ENCODE measurements at regions not wholly inside any gene's neighbourhood (a gene's known extent, or its start where the extent isn't known, plus 50 kb on each side); places are given as distances from the start of the nearest gene placed in this dataset.
"Not testable (repeated sequence)": the region's sequence is repeated elsewhere in the genome, so short reads cannot be mapped to it uniquely, and the experiment has no call there.

DNA sequence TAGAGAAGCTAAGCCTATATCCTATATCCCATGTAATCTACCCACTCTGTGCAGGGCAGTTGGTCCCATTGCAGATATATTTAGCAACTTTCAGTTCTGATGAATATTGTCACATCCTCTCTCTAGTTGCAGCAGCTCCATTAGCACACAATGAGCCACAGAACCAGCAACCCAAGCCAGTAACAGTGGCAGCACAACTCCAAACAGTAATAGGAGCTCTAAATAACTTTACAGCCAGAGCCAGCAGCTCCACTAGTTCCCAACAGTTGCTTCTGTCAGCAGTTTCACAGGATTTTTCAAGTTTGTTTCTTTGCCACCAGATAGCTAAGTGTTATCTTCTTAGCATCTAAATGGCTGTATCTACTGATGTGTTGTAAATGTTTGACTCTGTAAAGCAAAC is 490.8 kb downstream of the HTR1B start:
- DNase-seq (ENCODE audit: low spot score) = no peak

DNA sequence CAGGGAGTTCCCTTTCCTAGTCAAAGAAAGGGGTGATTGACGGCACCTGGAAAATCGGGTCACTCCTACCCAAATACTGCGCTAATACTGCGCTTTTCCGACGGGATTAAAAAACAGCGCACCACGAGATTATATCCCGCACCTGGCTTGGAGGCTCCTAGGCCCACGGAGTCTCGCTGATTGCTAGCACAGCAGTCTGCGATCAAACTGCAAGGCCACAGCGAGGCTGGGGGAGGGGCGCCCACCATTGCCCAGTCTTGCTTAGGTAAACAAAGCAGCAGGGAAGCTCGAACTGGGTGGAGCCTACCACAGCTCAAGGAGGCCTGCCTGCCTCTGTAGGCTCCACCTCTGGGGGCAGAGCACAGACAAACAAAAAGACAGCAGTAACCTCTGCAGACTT is 504.1 kb downstream of the HTR1B start:
- not testable (repeated sequence) for DNase-seq (ENCODE audit: low spot score)

- DNase-seq (ENCODE audit: low spot score) = no peak
Measured at GRCh38 chr6:76942203-76942966, 520.9 kb downstream of the HTR1B start.

GRCh38 chr6:76940191-76940590 is 523.1 kb downstream of the HTR1B start:
- DNase-seq (ENCODE audit: low spot score) = no peak

GRCh38 chr6:76914737-76915136 is 548.6 kb downstream of the HTR1B start:
- no peak for DNase-seq (ENCODE audit: low spot score)

- not testable (repeated sequence) for DNase-seq (ENCODE audit: low spot score)
Measured at GRCh38 chr6:76905541-76905940, 557.8 kb downstream of the HTR1B start.

- DNase-seq (ENCODE audit: low spot score) = no peak
Measured at GRCh38 chr6:76892542-76892941, 570.7 kb downstream of the HTR1B start.

- DNase-seq (ENCODE audit: low spot score) = no peak
Measured at GRCh38 chr6:76888351-76888750, 574.9 kb downstream of the HTR1B start.

DNA sequence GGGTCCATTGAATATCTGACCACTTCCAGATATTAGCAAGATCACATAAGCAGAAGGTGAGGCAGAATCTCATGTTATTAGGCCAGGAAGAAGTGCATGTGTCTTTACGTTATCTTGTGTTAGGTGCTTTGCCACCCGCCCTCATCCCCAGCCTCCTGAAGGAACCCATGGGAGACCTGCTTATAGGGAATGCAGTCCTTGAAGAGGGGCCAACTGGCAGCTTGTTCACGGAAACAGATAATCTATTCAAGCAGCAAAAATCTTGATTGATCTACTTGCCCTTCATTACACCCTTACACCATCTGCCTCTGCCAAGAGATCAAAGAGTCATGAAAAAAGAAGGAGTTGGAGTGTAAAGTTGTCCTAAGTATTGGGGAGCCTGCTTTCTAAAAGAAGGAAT is 576.4 kb downstream of the HTR1B start:
- no peak for DNase-seq (ENCODE audit: low spot score)

DNA sequence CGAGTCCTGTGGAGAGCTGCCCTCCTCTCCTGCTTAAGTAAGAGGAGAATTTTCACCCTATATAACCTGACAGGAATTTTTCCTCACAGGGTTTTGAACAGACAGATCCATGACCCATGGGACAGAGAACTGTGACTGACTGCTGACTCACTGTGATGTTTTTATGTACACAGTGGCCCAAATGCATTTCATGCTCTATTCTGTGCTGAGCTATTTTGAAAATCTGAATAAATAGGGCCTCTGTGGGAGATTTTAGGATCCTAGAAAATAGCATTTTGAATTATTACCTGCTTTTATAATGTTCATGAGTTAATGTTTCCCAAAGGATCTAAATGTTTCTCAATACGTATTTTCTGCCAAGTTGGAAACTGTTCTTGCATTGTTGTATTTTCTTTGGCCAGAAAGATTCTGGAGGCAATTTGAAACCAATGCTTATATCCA is 577.4 kb downstream of the HTR1B start:
- no peak for DNase-seq (ENCODE audit: low spot score)

DNA sequence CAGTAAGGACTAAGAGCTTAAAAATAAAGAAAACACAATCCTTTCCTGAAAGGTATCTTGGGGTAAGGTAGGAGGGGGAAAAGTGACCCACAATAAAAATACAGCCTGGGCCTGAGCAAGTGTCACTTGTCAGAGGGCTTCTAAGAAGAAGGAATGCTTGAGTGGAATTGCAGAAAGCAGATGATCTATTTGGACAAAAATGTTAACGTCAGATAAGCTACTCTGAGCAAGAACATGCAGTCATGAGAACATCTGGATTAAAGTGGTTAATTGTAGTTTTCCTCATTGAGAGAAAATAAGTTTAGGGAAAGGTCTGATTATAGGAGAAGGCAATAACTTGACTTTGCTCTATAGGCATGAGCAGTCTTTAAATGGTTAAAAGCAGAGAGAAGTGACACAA is 581.9 kb downstream of the HTR1B start:
- DNase-seq (ENCODE audit: low spot score) = no peak

GRCh38 chr6:76876922-76877553 is 586.3 kb downstream of the HTR1B start:
- DNase-seq (ENCODE audit: low spot score) = peak; percentile 82

DNA sequence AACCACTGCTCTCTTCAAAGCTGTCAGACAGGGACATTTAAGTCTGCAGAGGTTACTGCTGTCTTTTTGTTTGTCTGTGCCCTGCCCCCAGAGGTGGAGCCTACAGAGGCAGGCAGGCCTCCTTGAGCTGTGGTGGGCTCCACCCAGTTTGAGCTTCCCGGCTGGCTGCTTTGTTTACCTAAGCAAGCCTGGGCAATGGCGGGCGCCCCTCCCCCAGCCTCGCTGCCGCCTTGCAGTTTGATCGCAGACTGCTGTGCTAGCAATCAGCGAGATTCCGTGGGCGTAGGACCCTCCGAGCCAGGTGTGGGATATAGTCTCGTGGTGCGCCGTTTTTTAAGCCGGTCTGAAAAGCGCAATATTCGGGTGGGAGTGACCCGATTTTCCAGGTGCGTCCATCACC is 586.9 kb downstream of the HTR1B start:
- DNase-seq (ENCODE audit: low spot score) = not testable (repeated sequence)

DNA sequence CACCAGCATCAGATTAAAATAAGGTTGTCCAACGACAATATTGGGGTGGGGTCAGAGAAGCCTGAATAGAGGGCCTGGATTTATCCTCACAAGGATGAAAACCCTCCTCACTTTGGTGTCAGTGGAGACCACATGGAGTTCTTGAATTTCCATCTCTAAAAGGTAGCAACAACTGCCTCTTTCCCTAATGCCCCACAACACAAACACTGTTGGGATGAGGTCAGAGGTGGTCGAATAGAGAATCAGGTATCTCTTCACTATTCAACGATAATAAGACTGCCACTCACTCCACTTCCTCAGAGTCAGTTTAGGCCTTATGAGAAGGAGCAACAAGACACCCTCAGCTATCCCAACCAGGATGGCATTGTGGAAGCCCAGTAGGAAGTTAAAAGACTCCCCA is 596.1 kb downstream of the HTR1B start:
- DNase-seq (ENCODE audit: low spot score) = no peak

DNA sequence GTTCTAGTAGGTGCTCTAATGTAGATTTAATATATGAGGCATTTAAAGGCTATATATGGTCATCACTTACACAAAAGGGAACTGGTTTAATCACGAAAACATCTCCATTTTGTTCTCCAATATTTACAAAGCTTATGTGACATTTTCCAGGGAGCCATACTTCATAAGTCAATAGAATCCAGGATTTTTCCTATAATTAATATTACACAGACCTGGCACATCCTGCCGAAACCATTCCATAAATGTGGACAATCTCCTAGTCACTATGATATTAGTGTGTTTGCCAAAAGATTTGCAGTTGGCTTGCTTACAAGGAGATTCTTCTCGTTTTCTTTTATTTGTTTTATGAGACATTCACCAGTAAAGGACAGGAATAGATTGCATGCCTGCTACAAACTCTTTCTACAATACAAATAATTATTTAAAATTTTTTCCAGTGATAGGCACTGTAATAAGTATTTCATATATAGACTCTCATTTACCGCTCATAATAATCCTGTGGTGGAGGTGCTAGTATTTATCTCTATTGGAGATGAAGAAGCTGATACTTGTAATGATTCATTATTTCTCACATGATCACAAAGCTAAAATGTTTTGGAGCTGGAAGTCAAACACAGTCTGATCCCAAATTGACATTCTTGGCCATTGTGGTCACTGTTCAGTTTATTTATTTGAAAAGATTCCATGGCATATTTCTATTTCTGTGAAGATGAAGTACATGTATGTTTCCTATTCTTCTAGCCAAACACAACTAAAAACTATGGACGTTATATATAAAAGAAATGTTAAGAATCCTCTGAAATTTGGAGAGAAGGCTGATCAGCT is 597.0 kb downstream of the HTR1B start:
- DNase-seq (ENCODE audit: low spot score) = no peak

DNA sequence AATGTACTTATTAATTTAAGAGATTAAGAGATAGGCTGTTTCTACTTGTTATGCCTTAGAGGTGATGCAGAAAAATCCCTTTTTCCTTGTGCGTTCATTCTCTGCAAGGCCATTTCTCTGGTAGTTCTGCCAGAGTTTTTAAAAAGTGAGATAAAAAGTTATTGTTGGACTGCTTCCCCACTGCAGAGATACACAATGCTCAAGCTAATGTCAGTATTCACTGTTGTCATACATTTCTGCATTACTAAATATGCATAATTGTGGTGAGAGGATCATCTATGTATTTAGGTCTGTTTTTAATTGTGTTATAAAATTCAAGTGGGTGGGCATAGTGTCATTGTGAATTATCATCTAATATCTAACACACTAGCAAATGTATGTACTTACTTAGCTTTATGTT is 600.4 kb downstream of the HTR1B start:
- no peak for DNase-seq (ENCODE audit: low spot score)

GRCh38 chr6:76861403-76861802 is 601.9 kb downstream of the HTR1B start:
- peak; percentile 6 for DNase-seq (ENCODE audit: low spot score)

DNA sequence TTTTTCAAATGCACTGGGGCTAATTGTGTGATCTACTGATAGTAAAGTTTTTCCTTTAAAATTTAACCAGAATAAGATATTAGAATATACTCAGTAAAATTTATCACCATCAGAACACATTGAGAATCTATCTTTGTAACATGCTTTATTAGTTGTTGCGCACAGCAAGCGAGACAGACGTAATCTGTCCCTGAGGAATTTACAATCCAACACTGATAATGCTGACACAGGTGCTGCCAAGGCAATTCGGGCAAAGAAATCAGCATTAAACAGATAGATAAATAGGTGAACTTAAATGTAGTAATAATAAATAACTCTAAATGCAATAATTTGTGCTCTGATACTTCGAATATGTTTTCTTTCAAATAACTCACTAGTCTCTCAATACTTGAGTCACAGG is 607.2 kb downstream of the HTR1B start:
- no peak for DNase-seq (ENCODE audit: low spot score)

DNA sequence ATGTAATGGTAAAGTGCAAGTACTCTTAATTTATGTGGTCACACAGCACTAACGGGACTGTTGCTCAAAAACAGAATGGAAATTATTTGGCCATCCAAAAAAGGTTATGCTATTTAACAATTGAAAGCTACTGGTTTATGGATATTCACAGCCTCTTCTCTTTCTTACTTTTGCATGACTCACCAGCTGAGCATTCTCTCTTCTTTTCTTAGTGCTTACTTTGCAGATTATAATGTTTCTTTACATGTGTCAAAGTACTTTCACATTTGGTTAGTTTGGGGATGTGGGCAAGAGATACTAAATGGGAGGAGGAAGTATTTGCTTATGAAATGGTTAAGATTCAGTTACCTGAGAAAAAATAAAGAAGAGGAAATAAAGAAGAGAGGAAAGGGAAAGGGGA is 610.5 kb downstream of the HTR1B start:
- DNase-seq (ENCODE audit: low spot score) = no peak

GRCh38 chr6:76849274-76849970 is 613.9 kb downstream of the HTR1B start:
- not testable (repeated sequence) for DNase-seq (ENCODE audit: low spot score)

DNA sequence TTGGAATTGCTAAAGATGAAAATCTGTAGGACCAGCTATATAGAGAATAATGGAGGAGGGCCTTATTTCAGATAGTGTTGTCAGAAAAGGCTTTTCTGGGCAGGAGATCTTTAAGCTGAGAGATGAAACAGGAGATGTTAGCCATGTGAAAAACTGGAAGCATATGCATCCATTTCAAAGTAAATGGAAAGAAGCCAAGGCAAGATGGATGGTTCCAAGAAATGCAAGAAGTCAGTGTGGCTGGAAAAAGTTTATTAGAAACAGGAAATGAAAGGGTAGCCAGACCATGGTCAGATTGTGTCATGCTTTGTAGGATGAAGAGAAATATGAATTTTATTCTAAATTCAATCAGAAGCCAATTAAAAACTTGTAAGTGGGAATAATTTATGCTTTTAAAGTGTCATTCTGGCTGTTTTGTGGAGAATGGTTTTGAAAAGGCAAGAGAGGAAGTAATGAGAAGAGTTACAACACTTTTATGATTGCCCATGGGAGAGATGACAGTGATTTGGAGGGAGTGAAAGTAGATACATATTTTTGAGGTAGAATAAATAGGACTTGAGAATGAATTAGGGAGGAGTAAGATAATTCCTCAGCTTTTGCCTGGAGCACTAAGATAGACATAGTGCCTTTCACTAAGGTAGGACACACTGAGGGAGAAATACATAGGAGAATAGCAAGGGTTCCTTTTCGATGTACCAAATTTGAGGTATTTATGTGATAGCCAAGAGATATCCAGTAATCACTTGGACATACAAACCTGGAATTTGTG is 620.1 kb downstream of the HTR1B start:
- no peak for DNase-seq (ENCODE audit: low spot score)

GRCh38 chr6:76840865-76841264 is 622.4 kb downstream of the HTR1B start:
- no peak for DNase-seq (ENCODE audit: low spot score)

All from SW480 (cell line).